Peyer's patch (tissue), 4 donors: ENCODE measurements at regions not wholly inside any gene's neighbourhood (a gene's known extent, or its start where the extent isn't known, plus 50 kb on each side); places are given as distances from the start of the nearest gene placed in this dataset.

Experiments
- POLR2A ChIP-seq, 2 donors: fragments of 450-650 bp; IDR thresholded peaks; one replicate each; pipeline ENCODE4 v1.5.1; 2017; ENCODE audit warnings: antibody characterized with exemption in 2 of 2, mild to moderate bottlenecking in 2 of 2, moderate library complexity in 2 of 2
- TF ChIP-seq, protein P1 (sequence below), 6 experiments: fragments of 450-650 bp in 4 of 6; fragments of 200-600 bp in 2 of 6; sonication (generic) in 1 of 6; IDR thresholded peaks; one replicate each; pipeline ENCODE4 v1.5.1; 2017 to 2019; ENCODE audit warnings: antibody characterized with exemption in 6 of 6, mild to moderate bottlenecking in 3 of 6, moderate library complexity in 1 of 6

DNA sequence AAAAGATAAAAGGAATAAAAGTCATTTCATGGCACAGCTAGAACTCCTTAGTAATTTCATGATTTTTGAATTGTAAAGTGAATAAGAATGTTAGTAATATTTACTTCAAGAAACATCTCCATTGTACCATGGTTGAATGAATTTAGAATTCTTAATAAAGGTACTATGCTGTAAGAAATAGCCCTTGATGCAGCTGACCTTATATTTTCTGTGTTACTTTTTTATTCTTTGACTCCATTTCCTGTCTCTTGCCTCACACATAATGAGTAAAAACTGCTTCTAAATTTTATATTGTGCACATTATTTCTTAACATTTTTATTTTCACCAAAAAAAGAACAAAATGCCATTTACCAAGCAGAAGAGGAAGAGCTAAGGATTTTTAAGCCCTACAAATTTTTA, 81.9 kb upstream of the PDHA2 start:
- TF ChIP-seq, protein P1, sequence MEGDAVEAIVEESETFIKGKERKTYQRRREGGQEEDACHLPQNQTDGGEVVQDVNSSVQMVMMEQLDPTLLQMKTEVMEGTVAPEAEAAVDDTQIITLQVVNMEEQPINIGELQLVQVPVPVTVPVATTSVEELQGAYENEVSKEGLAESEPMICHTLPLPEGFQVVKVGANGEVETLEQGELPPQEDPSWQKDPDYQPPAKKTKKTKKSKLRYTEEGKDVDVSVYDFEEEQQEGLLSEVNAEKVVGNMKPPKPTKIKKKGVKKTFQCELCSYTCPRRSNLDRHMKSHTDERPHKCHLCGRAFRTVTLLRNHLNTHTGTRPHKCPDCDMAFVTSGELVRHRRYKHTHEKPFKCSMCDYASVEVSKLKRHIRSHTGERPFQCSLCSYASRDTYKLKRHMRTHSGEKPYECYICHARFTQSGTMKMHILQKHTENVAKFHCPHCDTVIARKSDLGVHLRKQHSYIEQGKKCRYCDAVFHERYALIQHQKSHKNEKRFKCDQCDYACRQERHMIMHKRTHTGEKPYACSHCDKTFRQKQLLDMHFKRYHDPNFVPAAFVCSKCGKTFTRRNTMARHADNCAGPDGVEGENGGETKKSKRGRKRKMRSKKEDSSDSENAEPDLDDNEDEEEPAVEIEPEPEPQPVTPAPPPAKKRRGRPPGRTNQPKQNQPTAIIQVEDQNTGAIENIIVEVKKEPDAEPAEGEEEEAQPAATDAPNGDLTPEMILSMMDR (IDR thresholded peaks at IDR 0.05) = no peak
- TF ChIP-seq POLR2A (IDR thresholded peaks at IDR 0.05) = no peak
